ENCODE measurements at regions not wholly inside any gene's neighbourhood (a gene's known extent, or its start where the extent isn't known, plus 50 kb on each side); places are given as distances from the start of the nearest gene placed in this dataset.

DNA sequence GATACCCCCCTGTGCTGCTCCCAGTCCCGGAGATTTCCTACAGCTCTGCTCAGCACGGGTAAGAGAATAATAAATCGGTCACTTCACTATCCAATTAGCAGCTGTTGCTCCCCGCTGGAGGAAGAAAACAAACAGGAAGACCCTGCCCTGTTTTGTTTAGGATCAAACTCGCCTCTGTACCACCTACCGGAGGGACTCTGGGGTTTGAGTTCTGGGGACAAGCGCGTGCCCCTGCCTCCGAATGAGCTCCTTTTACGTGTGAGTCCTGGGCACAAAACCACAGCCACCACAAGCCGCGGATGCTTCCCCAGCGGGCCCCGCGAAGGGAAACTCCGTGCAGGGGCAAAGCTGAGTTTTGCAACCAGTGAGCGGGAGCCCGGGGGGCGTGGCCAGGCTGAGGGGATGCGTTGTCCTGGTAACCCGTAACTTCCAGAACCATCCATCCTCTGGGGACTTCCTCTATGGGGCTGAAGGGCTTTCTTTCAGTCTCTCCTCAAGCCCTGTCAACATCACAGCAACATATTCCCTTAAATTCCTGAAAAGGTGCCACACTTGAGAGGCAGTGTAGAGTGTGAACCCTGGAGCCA, 315.7 kb upstream of the PROK2 start:
- TF ChIP-seq, protein P1, sequence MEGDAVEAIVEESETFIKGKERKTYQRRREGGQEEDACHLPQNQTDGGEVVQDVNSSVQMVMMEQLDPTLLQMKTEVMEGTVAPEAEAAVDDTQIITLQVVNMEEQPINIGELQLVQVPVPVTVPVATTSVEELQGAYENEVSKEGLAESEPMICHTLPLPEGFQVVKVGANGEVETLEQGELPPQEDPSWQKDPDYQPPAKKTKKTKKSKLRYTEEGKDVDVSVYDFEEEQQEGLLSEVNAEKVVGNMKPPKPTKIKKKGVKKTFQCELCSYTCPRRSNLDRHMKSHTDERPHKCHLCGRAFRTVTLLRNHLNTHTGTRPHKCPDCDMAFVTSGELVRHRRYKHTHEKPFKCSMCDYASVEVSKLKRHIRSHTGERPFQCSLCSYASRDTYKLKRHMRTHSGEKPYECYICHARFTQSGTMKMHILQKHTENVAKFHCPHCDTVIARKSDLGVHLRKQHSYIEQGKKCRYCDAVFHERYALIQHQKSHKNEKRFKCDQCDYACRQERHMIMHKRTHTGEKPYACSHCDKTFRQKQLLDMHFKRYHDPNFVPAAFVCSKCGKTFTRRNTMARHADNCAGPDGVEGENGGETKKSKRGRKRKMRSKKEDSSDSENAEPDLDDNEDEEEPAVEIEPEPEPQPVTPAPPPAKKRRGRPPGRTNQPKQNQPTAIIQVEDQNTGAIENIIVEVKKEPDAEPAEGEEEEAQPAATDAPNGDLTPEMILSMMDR (IDR thresholded peaks at IDR 0.05): no peak
- TF ChIP-seq TCF7L2 (IDR thresholded peaks at IDR 0.05; ENCODE audit: low read depth, low read length): no peak
